IPS DF 19.7 (cell line): ENCODE measurements at regions not wholly inside any gene's neighbourhood (a gene's known extent, or its start where the extent isn't known, plus 50 kb on each side); places are given as distances from the start of the nearest gene placed in this dataset.
A peak's percentile ranks its signal among the peaks of the same experiment; 100 is the strongest.

Experiments
- DNase-seq: peaks from one replicate; pipeline ENCODE4 v3.0.0-alpha.2; 2013; ENCODE audit warnings: low read depth, low spot score

GRCh38 chr9:32837551-32838058 is 54.3 kb downstream of the TMEM215 start:
- DNase-seq = no peak

- no peak for DNase-seq
Observed at GRCh38 chr9:32839013-32839885, 55.9 kb downstream of the TMEM215 start.

- DNase-seq = peak; percentile 12
Observed at GRCh38 chr9:32841314-32841713, 58.0 kb downstream of the TMEM215 start.

- no peak for DNase-seq
Observed at GRCh38 chr9:32843295-32843694, 60.0 kb downstream of the TMEM215 start.

GRCh38 chr9:32844259-32844658 is 60.9 kb downstream of the TMEM215 start:
- DNase-seq = no peak

- DNase-seq = no peak
Observed at GRCh38 chr9:32854271-32854670, 70.9 kb downstream of the TMEM215 start.

GRCh38 chr9:32855752-32856151 is 72.4 kb downstream of the TMEM215 start:
- DNase-seq = no peak

GRCh38 chr9:32863291-32863690 is 80.0 kb downstream of the TMEM215 start:
- no peak for DNase-seq

GRCh38 chr9:32864971-32865370 is 81.6 kb downstream of the TMEM215 start:
- DNase-seq = no peak

GRCh38 chr9:32866273-32866672 is 82.9 kb downstream of the TMEM215 start:
- no peak for DNase-seq

GRCh38 chr9:32867026-32867425 is 83.7 kb downstream of the TMEM215 start:
- no peak for DNase-seq

GRCh38 chr9:32867601-32868204 is 84.4 kb downstream of the TMEM215 start:
- no peak for DNase-seq

- no peak for DNase-seq
Observed at GRCh38 chr9:32869404-32869803, 86.1 kb downstream of the TMEM215 start.

GRCh38 chr9:32873131-32873530 is 89.8 kb downstream of the TMEM215 start:
- DNase-seq = no peak

GRCh38 chr9:32873553-32873952 is 90.2 kb downstream of the TMEM215 start:
- no peak for DNase-seq

- no peak for DNase-seq
Observed at GRCh38 chr9:32875242-32875641, 91.9 kb downstream of the TMEM215 start.

GRCh38 chr9:32875748-32876147 is 92.4 kb downstream of the TMEM215 start:
- DNase-seq = no peak

GRCh38 chr9:32877103-32877502 is 93.8 kb downstream of the TMEM215 start:
- no peak for DNase-seq

GRCh38 chr9:32877639-32878217 is 94.4 kb downstream of the TMEM215 start:
- no peak for DNase-seq

GRCh38 chr9:32879335-32879734 is 96.0 kb downstream of the TMEM215 start:
- DNase-seq = no peak

- DNase-seq = no peak
Observed at GRCh38 chr9:32881948-32882347, 98.6 kb downstream of the TMEM215 start.

- DNase-seq = no peak
Observed at GRCh38 chr9:32882705-32883104, 99.4 kb downstream of the TMEM215 start.

GRCh38 chr9:32884482-32884881 is 101.1 kb downstream of the TMEM215 start:
- DNase-seq = no peak
